ENCODE measurements at regions not wholly inside any gene's neighbourhood (a gene's known extent, or its start where the extent isn't known, plus 50 kb on each side); places are given as distances from the start of the nearest gene placed in this dataset.
A peak's percentile ranks its signal among the peaks of the same experiment; 100 is the strongest.

DNA sequence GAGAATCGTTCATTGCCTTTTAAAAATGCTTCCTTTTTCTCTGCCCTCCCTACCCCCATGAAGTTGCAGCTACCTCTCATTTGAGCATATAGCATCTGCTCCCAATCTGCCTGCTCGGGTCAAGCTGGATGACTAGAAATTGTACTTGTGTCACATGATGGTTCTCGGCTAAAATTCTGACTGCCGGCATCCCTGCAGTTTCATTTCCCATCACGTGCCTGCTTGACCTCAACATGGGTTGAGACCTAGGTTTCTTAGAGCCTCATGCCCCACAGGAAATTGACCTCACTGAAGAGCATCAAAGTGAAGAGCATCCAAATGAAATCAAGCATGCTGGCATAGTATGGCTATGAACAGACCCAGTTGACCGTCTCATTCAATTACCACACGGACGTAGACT is 581.6 kb upstream of the PSMD7 start:
- no peak overlapping the region for H3K27ac ChIP-seq (replicated peaks in 1 of 4)
- intact Hi-C loops (cut with DNase I), result no loop called here
- H3K36me3 ChIP-seq, result no peaks in the 10 kb centered on the region
- H3K4me3 ChIP-seq, result no peak overlapping the region
- no peaks in the 10 kb centered on the region for H3K27me3 ChIP-seq
- 93% methylated on average over 8 of the region's 8 CpGs for WGBS
- peaks cover 0 to 20% (median 17%) of the 10 kb centered on the region in 4 donors for H3K4me1 ChIP-seq
- no peaks in the 10 kb centered on the region for H3K9me3 ChIP-seq
- DNase-seq (ENCODE audit: extremely low spot score), result peak; percentile 31
- TF ChIP-seq POLR2A (IDR thresholded peaks at IDR 0.05; ENCODE audit: low read depth) (no peak), CTCF (IDR thresholded peaks at IDR 0.05) (no peak)

- 79% methylated on average over 12 of the region's 12 CpGs for WGBS
- intact Hi-C loops (cut with DNase I), result no loop called here
- peak; percentile 66 for DNase-seq (ENCODE audit: extremely low spot score)
Observed at GRCh38 chr16:73713778-73714495, 582.7 kb upstream of the PSMD7 start.

GRCh38 chr16:73713251-73713650 is 583.4 kb upstream of the PSMD7 start:
- WGBS, result 49% methylated on average over 8 of the region's 8 CpGs
- no peaks in the 10 kb centered on the region for H3K36me3 ChIP-seq
- intact Hi-C loops (cut with DNase I), result no loop called here
- no peaks in the 10 kb centered on the region for H3K9me3 ChIP-seq
- TF ChIP-seq POLR2AphosphoS5 (IDR thresholded peaks at IDR 0.05) (no peak), CTCF (IDR thresholded peaks at IDR 0.05) (no peak), EP300 (IDR thresholded peaks at IDR 0.05) (no peak), POLR2A (IDR thresholded peaks at IDR 0.05; ENCODE audit: low read depth) (no peak)
- peaks cover 0 to 20% (median 17%) of the 10 kb centered on the region in 4 donors for H3K4me1 ChIP-seq
- DNase-seq (ENCODE audit: extremely low spot score), result peak; percentile 50
- no peaks in the 10 kb centered on the region for H3K27me3 ChIP-seq
- no peak overlapping the region for H3K4me3 ChIP-seq
- H3K27ac ChIP-seq (replicated peaks in 1 of 4), result no peak overlapping the region

More at GRCh38 chr16:73713778-73714495, 582.7 kb upstream of the PSMD7 start:
- no peaks in the 10 kb centered on the region for H3K9me3 ChIP-seq
- peaks cover 0 to 20% (median 17%) of the 10 kb centered on the region in 4 donors for H3K4me1 ChIP-seq
- H3K27ac ChIP-seq (replicated peaks in 1 of 4), result no peak overlapping the region
- H3K4me3 ChIP-seq, result no peak overlapping the region
- no peaks in the 10 kb centered on the region for H3K27me3 ChIP-seq
- no peak for TF ChIP-seq POLR2A (IDR thresholded peaks at IDR 0.05; ENCODE audit: low read depth)
- TF ChIP-seq POLR2AphosphoS5 (IDR thresholded peaks at IDR 0.05), result no peak
- peak in 2 of 3 experiments; percentile 26 to 43 for TF ChIP-seq CTCF (IDR thresholded peaks at IDR 0.05)
- H3K36me3 ChIP-seq, result no peaks in the 10 kb centered on the region

DNA sequence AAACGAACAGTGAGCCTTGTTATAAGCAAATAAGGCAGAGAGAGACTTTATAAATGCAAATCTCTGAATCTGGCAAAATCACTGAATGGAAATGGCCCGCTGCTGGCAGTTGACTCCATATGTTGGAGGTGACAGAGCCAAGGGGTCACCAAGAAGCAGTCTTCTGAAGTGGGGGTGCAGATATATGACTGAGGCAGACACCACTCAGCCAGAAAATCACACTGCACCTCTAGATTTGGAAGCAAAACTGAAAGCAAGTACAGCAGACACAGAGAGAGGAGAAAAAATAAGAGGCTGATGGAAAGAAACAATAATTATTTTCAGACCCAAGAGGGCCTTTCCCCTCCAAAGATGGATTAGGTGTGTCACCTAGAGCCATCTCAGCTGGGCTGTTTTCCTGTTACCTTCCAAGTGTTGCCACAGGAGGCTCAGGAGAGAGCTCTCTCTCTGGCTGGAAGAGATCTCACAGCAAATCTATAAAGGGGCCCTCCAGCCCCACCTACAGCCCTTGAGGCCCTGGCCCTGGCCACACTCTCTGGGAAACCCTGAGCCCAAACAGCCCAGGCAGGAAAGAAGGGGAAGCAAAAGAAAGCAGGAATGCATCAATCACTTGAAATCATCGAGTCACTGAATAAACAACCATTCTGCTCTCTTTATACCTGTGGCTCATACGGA is 585.1 kb upstream of the PSMD7 start:
- H3K9me3 ChIP-seq, result no peaks in the 10 kb centered on the region
- H3K27ac ChIP-seq (replicated peaks in 1 of 4), result no peak overlapping the region
- H3K4me1 ChIP-seq, result peaks cover 0 to 20% (median 17%) of the 10 kb centered on the region in 4 donors
- WGBS, result 61% methylated on average over 4 of the region's 4 CpGs
- TF ChIP-seq POLR2A (IDR thresholded peaks at IDR 0.05; ENCODE audit: low read depth), result no peak
- peak; percentile 68 for DNase-seq (ENCODE audit: extremely low spot score)
- no peak overlapping the region for H3K4me3 ChIP-seq
- H3K36me3 ChIP-seq, result no peaks in the 10 kb centered on the region
- intact Hi-C loops (cut with DNase I), result no loop called here
- no peaks in the 10 kb centered on the region for H3K27me3 ChIP-seq

- Histone ChIP-seq H3K9me3 (no peaks in the 10 kb centered on the region), H3K27me3 (no peaks in the 10 kb centered on the region), H3K4me1 (peaks cover 0 to 20% (median 17%) of the 10 kb centered on the region in 4 donors), H3K36me3 (no peaks in the 10 kb centered on the region), H3K27ac (replicated peaks in 1 of 4) (no peak overlapping the region), H3K4me3 (no peak overlapping the region)
- DNase-seq (ENCODE audit: extremely low spot score), result peak; percentile 86
- 81% methylated on average over 9 of the region's 9 CpGs for WGBS
- intact Hi-C loops (cut with DNase I), result no loop called here
- TF ChIP-seq CTCF (IDR thresholded peaks at IDR 0.05), result no peak
- no peak for TF ChIP-seq POLR2AphosphoS5 (IDR thresholded peaks at IDR 0.05)
- no peak for TF ChIP-seq POLR2A (IDR thresholded peaks at IDR 0.05; ENCODE audit: low read depth)
- TF ChIP-seq EP300 (IDR thresholded peaks at IDR 0.05), result no peak
Observed at GRCh38 chr16:73710526-73710925, 586.1 kb upstream of the PSMD7 start.
